HG03108 (cell line): ENCODE measurements at regions not wholly inside any gene's neighbourhood (a gene's known extent, or its start where the extent isn't known, plus 50 kb on each side); places are given as distances from the start of the nearest gene placed in this dataset.
"Not testable (repeated sequence)": the region's sequence is repeated elsewhere in the genome, so short reads cannot be mapped to it uniquely, and the experiment has no call there.

Experiments used
- ATAC-seq: cut with Tn5 transposase; IDR thresholded peaks from one replicate; pipeline ENCODE4 v1.9.1; 2021; ENCODE audit warnings: moderate library complexity; ENCODE audit not compliant: unreplicated experiment

GRCh38 chr1:185408700-185409270 lies 91.7 kb upstream of the IVNS1ABP start:
- ATAC-seq = no peak

- ATAC-seq = no peak
Measured at GRCh38 chr1:185406691-185407009, 89.6 kb upstream of the IVNS1ABP start.

GRCh38 chr1:185406006-185406690 lies 89.1 kb upstream of the IVNS1ABP start:
- ATAC-seq = no peak

- ATAC-seq = no peak
Measured at GRCh38 chr1:185404907-185405568, 88.0 kb upstream of the IVNS1ABP start.

GRCh38 chr1:185404291-185404690 lies 87.2 kb upstream of the IVNS1ABP start:
- no peak for ATAC-seq

GRCh38 chr1:185402930-185403329 lies 85.9 kb upstream of the IVNS1ABP start:
- ATAC-seq = no peak

- no peak for ATAC-seq
Measured at GRCh38 chr1:185401019-185401418, 84.0 kb upstream of the IVNS1ABP start.

- ATAC-seq = no peak
Measured at GRCh38 chr1:185400052-185400451, 83.0 kb upstream of the IVNS1ABP start.

- ATAC-seq = no peak
Measured at GRCh38 chr1:185398599-185398998, 81.6 kb upstream of the IVNS1ABP start.

GRCh38 chr1:185398022-185398421 lies 81.0 kb upstream of the IVNS1ABP start:
- no peak for ATAC-seq

GRCh38 chr1:185397183-185397582 lies 80.1 kb upstream of the IVNS1ABP start:
- no peak for ATAC-seq

- no peak for ATAC-seq
Measured at GRCh38 chr1:185396126-185396525, 79.1 kb upstream of the IVNS1ABP start.

- no peak for ATAC-seq
Measured at GRCh38 chr1:185393815-185394214, 76.8 kb upstream of the IVNS1ABP start.

- ATAC-seq = no peak
Measured at GRCh38 chr1:185393205-185393604, 76.2 kb upstream of the IVNS1ABP start.

- no peak for ATAC-seq
Measured at GRCh38 chr1:185388815-185389214, 71.8 kb upstream of the IVNS1ABP start.

GRCh38 chr1:185388346-185388745 lies 71.3 kb upstream of the IVNS1ABP start:
- no peak for ATAC-seq

GRCh38 chr1:185385991-185386390 lies 68.9 kb upstream of the IVNS1ABP start:
- ATAC-seq = no peak

- not testable (repeated sequence) for ATAC-seq
Measured at GRCh38 chr1:185383805-185384204, 66.8 kb upstream of the IVNS1ABP start.

- ATAC-seq = no peak
Measured at GRCh38 chr1:185377831-185378230, 60.8 kb upstream of the IVNS1ABP start.

GRCh38 chr1:185376840-185377635 lies 60.0 kb upstream of the IVNS1ABP start:
- no peak for ATAC-seq

GRCh38 chr1:185376288-185376687 lies 59.2 kb upstream of the IVNS1ABP start:
- ATAC-seq = no peak

GRCh38 chr1:185375583-185375982 lies 58.5 kb upstream of the IVNS1ABP start:
- no peak for ATAC-seq
